RPMI7951 (cell line): ENCODE measurements at regions not wholly inside any gene's neighbourhood (a gene's known extent, or its start where the extent isn't known, plus 50 kb on each side); places are given as distances from the start of the nearest gene placed in this dataset.
"Not testable (repeated sequence)": the region's sequence is repeated elsewhere in the genome, so short reads cannot be mapped to it uniquely, and the experiment has no call there.

Experiments used
- DNase-seq: peaks from one replicate; pipeline ENCODE4 v3.0.0-alpha.2; 2012; ENCODE audit warnings: low read depth

DNA sequence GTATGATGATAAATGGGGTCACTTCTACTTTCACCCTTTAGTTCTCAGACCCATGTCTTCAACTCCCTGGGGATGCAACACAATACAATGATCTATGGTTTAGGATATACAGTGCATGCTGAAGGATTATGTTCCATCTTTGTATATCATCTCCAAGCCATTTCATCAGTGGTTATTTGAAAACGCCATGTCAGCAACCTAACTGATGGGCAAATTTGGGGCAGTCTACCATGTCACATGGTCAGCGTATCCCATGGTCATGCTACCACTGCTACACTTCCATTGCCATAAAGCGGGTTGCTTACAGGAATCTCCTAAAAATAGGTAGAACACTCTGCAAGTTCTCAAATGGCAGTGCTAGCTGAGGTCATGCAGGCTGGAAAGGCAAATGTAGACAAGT is 236.5 kb upstream of the ISX start:
- DNase-seq, result no peak

DNA sequence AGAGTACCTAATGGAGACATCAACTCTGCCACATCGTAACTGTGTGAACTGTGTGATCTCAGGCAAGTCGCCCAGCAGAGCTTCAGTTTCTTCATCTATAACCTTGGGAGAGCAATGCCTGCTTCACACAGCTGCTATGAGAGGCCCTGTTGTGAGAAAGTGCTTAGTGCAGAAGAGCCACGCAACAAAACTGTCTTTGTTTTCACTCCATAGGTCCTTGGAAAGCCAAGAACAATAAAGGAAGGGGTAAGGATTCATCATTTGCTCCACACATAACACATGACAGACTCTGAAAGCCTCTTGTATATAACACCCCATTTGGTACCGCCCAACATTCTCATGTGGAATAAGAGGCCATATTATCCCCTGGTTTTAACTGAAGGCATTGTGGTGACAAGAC is 231.9 kb upstream of the ISX start:
- peak; percentile 53 for DNase-seq

DNA sequence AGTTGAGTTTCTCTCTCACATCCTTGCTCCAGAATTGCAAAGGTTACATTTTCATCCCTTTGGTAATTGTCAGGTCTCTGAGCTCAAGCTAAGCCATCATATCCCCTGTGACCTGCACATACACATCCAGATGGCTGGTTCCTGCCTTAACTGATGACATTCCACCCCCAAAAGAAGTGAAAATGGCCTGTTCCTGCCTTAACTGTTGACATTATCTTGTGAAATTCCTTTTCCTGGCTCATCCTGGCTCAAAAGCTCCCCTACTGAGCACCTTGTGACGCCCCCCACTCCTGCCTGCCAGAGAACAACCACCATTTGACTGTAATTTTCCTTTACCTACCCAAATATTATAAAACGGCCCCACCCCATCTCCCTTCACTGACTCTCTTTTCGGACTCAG is 231.4 kb upstream of the ISX start:
- DNase-seq, result not testable (repeated sequence)

DNA sequence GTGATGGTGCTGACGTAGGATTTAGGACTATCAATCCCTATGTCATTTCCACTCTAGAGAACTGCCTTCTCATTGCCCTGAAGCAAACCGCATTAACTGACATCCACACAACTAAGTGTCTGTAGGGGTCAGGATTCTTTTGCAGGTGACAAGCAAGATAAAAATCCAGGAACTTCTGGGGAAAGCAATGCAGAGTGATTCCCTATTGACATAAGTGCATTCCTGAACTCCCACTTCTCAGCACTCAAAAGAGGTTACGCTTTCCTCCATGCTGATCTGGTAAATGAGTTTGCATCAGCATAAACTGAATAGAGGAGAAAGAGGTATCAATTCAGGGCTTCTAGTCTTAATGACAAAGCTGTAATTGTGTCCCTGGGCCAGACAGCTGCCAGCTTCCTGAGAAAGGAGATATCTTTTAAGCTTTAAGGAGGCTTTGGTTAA is 224.6 kb upstream of the ISX start:
- DNase-seq, result peak; percentile 70

DNA sequence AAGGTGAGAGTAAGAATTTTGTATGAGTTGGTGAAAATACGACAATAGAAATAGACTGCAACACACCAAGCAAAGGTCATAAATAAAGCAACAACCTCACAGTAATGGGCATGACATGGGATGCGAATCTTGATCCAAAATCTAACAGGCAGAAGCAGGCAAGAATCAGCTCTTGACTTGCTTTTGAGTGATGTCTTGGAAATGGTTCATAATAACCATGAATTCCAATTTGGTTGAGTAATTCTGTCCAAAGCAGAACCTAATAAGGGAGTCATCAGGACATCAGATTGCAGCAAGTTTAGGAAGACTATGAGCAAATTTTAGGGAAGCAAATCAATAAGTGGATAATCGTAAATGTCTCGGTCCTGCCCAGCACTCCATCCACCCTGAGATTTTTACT is 224.0 kb upstream of the ISX start:
- DNase-seq, result no peak

DNA sequence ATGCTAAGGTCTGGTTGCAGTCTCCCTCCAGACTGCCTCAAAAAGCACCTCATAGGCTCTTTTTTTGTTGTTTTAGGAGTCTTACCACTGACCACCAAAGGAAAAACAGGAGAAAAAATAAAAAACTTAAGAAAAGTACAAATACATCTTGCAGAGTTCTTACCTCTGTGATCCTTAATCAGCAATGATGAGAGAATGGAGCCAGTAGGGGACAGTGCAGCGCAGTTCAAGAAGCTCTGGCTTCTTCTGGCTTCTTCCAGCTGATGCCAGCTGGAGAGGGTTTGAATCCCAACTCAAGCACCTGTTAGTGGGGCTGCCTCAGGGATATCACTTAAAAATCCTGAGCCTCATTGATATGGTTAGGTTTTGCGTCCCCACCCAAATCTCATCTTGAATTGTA is 223.3 kb upstream of the ISX start:
- DNase-seq, result no peak

DNA sequence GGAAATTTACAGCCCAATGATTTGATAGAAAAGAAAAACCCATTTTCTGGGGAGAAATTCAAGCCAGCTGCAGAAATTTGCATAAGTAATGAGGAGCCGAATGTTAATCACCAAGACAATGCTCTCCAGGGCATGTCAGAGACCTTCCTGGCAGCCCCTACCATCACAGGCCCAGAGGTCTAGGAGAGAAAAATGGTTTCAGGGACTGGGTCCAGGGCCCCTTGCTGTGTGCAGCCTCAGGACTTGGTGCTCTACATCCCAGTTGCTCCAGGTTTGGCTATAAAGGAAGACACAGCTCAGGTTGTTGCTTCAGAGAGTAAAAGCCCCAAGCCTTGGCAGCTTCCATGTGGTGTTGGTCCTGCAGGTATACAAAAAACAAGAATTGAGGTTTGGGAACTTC is 222.2 kb upstream of the ISX start:
- not testable (repeated sequence) for DNase-seq

DNA sequence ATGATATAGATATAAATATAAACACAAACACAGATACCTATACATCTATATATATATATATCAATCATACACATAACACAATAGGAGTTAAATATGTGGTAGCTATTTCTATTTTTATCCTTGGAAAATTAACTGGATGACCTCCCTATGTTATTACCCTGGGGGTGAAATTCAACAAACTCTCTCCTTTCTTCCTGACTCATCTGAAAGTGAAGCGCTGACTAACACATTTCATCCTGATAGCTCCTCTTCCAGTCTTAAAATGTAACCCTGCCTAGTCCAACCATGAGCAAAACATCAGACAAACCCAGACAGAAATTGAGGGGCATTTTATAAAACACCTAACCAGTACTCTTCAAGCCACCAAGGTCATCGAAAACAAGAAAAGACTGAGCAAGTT is 220.6 kb upstream of the ISX start:
- DNase-seq, result peak; percentile 86

DNA sequence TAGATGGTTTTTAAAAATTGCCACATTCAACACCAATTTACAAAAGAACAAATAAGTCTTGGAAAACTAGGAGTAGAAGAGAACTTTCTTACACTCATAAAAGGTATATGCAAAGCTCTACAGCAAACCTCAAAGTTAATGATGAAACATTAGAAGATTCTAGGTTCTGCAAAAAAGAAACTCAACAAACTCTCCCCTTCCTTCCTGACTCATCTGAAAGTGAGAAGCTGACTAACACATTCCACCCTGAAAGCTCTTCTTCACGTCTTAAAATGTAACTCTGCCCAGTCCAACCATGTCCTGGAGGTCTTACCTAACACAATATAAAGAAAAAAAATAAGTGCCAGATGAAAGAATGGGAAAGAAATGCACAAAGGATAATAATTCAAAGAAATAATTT is 218.9 kb upstream of the ISX start:
- DNase-seq, result peak; percentile 83

DNA sequence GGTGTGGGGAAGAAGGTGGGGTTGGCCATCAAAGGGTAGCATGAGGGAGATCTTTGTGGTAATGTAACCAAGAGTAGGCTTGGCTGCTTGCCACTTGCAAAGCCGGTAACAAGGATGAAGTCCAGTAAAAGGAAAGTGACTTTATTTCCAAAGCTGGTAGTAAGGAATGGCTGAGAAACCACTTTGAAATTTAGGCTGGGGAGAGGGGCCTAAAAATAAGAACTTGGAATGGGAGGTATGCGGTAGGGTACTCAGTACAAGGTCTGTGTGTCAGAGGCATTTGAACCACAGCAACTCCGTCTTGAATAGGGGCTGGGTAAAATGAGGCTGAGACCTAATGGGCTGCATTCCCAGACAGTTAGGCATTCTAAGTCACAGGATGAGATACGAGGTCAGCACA is 216.0 kb upstream of the ISX start:
- DNase-seq, result peak; percentile 79

DNA sequence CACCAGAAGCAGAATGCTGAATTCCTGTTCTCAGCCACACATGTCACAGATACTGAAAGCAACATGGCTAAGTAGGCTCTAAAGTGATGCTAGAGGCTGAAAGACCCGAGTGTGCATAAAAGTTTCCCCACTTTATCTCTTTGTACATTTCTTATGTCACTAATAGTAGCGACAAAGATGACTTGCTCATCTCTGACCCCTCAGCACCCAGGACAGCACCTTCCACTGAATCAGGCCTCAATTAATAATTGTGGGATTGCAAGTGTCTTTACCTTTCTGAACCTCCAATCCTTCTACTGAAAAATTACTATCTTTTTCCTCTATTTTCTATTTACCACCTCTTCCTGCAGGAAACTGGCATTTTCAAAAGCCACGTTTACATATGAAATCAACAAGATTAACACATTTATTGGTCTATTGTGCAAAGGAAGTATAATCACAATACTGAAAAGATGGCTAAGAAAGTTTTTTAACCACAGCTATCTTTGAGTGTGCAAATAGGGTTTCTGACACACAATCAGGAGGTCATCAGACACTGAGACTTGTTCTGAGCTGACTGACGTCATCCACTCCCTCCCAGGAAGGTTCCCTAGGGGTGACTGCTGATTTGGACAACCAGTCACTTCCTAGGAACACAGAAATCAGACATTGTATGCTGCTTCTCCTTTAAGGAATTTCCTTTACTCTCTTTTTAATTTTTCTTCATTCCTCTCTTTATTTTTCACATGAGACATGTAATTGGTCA is 213.9 kb upstream of the ISX start:
- DNase-seq, result peak; percentile 52

DNA sequence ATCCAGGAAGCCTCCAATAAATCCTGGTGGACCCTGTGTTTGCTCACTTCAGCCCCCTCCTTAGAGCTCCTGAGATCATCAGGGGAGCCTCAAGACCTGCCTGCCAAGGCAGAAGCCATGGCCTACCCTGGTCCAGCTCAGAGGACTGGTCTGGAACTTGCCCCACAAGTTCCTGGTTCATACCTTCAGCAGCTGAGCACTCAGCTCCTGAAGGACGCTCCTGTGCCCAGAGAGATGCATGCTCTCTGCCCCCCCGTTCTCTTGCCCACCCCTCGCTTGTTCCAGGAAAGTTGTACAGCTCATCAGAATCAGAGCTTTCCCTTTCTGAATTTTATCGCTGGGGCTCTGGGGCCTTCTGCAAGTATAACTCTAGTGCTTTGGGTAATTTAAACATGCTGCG is 210.5 kb upstream of the ISX start:
- DNase-seq, result no peak

DNA sequence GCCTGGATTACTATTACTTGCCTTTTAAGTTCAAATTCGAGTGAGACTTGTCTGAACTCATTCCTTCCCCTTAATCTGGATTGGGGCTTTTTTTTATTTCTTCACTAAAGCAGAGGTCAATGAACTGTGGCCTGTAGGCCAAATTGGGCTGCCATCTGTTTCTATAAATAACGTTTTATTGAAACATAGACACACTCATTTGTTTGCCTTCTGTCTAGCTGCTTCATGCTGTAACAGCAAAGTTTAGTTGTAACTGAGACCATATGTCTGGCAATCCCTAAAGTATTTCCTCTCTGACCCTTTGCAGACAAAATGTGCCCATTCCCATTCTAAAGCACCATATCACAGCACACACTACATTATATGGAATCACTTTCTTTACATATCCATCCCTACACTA is 207.9 kb upstream of the ISX start:
- peak; percentile 46 for DNase-seq

DNA sequence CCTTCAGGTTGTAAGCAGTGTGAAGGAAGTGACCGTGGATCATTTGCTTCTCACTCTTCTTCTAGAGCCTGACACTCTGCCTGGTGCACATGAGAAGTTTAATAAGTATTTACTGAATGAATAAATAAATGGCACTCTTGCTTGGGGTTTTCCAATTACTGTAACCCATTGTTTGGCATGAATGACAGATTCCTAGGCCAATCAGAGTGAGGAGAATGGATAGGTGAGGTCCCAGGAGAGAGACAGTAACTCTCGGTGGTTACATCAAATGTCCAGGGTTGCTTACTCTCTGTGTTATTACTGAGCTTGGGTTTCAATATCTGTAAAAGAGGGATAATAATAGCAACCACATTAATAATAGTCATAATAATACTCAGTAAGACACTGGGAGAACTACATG is 204.2 kb upstream of the ISX start:
- no peak for DNase-seq

DNA sequence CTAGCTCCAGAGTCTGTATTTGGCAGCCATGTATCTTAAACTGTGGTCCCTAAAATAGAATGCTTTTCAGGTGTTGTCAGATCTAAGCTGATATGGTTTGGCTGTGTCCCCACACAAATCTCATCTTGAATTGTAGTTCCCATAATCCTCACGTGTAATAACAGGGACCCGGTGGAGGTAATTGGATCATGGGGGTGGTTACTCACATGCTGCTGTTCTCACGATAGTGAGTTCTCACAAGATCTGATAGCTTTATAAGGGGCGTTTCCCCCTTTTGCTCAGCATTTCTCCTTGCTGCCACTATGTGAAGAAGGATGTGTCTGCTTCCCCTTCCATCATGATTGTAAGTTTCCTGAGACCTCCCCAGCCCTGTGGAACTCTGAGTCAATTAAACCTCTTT is 199.9 kb upstream of the ISX start:
- peak; percentile 64 for DNase-seq

DNA sequence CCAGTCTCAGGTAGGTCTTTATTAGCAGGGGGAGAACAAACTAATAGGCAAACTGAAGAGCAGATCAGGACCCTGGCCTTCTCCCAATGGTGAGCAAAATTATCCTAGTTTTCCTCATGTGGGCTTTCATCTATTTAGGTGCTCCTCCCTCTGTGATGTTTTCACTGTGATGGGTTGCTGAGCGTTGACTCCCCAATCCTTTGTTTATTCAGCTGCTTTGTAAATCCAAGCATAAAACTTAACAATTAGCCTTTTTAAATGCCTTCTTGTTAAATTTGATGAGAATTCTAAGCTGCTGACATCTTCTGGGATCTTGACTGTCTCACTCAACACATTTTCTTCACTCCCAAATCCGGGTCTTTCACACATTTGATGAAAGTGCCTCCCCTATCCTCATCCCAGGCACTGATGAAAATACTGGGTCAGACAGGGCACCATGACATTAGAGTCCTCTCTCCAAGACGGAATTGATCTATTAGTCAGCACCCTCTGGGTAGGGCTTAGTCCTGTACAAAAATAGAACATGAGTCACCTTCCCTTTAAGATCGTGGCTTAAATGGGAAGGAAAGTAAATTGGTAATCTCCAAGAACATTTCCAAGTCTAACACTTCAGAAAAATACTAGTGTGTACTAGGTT is 199.3 kb upstream of the ISX start:
- DNase-seq, result peak; percentile 95

DNA sequence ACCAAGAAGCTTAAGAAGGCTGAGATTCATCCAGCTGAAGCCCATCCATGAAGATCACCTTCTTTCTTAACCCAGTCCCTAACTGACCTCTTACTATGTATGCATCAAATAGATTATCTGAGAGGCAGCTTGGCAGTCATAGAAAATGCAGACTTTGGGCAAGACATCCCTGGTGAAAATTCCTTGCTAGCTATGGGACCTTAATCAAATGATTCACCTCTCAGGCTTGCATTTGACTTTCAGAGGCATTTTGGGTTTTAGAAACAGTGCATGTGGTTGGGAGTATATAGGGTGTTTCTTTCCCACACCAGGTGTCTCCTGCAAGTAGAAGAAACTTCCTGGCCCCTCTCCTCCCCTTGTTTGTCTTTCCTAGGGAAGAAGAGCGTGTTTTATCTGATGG is 188.5 kb upstream of the ISX start:
- DNase-seq, result peak; percentile 77

DNA sequence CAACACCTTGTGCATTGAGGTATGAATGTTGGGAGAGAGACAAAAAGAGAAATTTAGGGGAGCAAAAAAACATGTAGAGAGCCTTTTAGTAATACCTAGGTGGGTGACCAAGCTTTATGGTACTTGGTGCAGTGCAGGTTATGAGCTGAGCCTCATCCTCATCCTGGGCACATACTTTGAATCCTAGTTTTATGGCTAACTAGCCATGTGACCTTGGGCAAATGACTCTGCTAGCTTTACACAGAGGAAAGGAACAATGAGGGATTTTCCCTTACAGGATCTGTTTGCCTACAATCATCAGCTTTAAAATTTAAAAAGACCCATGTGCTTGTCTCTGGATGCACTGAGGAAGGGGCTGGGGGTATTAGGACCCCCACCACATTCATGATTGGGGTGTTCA is 187.8 kb upstream of the ISX start:
- no peak for DNase-seq

DNA sequence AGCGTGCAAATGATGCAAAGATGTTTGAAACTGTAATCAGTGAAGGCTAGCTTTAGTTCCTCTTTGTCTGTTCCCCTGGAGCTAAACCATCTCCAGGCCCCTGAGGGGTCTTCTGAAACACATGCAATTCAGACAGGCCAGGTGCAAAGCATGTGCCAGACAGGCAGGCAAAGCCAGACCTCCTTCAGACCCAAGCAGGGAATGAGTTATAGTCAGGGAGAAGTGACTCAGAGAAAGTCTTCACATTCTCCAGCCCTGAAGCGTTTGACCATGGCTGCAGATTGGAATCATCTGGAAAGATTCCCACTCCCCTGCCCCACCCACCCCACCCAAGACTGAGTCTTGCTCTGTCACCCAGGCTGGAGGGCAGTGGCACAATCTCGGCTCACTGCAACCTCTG is 187.0 kb upstream of the ISX start:
- DNase-seq, result peak; percentile 97

DNA sequence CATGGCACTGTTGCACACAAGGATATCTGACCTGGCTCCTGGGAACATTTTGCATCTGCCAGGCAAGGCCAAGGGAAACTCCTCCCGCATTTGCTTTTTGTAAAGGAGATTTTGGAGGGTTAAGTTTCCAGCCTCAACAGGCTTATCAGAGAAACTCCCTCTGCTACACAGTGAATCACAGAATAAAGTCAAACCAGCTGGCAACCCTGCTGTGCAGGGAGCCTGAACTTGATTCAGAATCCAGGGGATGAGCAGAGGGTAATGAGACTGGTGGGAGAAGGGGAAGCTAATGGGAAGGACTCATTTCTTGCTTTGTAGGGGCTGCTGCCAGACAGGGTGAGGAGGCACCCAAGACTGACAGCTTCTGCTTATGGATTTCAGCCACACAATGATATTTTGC is 185.3 kb upstream of the ISX start:
- peak; percentile 56 for DNase-seq

DNA sequence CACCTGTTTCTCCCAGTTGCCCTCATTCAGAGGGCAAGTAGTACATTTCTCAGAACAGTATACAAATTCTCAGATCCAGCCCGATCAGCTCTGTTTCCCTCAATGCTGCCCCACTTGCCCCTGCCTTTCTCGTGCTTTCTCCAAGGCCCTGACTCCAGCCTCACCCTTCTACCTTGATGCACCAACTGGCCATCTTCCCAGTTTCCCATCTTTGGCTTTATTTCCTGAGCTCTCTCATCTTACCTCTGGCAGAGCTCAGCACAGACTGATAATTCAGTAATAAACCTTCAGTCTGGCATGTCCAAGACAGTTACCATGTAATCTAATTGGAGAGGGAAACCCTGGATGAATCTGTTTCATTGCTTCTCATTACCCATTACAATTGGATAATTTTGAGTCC is 184.5 kb upstream of the ISX start:
- DNase-seq, result no peak

DNA sequence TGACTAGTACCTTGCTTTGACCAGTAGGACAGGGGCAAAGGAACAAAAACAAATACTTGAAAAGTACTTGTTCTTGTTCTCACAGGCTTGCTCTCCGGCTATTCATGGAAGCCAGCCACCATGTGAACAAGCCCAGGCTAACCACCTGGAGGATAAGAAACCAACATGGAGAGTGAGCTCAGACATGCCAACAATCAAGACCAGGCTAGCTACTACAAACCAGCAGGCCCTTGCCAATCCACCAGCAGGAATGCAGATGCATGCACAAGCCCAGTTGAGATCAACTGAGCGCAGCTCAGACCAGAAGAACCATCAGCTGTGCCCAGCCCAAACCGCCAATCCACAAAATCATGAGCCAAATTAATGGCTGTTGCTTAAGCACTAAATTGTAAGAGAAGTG is 180.1 kb upstream of the ISX start:
- DNase-seq, result no peak

DNA sequence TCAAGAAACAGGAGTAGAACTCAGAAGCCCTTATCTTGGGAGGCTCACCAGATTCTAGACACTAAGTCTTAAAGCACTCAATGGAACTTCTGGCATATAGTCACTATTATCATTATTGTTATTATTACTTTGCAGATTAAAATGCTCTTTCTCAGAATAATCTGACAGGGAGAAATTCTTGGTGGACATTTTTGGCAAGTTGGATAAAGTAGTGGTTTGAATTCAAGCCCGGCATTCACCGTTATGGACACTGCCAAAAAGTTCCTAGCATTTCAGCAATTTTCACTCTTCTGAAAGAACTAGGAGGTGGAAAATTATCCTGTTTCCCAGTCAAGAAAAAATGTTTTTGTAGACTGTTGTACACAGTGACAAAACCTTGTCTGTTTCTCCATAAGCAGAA is 179.6 kb upstream of the ISX start:
- DNase-seq, result no peak

DNA sequence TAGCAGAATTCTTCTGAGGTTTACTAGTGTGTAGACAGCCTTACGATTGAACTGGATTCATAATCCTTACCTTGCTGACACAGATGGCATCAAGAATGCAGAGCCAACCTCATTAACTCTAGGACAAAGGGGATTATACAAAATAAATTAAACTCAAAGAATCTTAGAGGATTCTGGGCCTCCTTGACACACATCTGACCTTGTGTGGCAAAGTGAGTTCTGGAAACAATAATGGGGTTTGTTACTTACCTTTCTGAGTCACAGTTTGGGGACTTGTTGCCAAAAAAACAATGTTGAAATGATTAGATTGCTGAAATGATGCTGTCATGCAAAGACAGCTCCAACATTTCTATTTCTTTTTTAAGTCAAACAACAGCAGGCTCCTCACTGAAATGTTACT is 179.1 kb upstream of the ISX start:
- peak; percentile 76 for DNase-seq
